Fibroblast of the aortic adventitia (primary cell): ENCODE measurements at regions not wholly inside any gene's neighbourhood (a gene's known extent, or its start where the extent isn't known, plus 50 kb on each side); places are given as distances from the start of the nearest gene placed in this dataset.

Source experiments
- DNase-seq: peaks from one replicate; pipeline ENCODE4 v3.0.0-alpha.2; 2010; ENCODE audit warnings: low read depth
- H3K4me3 ChIP-seq: 2 replicates; pipeline ENCODE4 v1.5.1; 2011; ENCODE audit warnings: low read depth, mild to moderate bottlenecking, control low read depth, low read length, moderate library complexity
- CTCF ChIP-seq: IDR thresholded peaks from 2 replicates; pipeline ENCODE4 v1.5.1; 2011; ENCODE audit warnings: mild to moderate bottlenecking, low read length, control low read depth, inconsistent platforms; ENCODE audit not compliant: insufficient read depth

DNA sequence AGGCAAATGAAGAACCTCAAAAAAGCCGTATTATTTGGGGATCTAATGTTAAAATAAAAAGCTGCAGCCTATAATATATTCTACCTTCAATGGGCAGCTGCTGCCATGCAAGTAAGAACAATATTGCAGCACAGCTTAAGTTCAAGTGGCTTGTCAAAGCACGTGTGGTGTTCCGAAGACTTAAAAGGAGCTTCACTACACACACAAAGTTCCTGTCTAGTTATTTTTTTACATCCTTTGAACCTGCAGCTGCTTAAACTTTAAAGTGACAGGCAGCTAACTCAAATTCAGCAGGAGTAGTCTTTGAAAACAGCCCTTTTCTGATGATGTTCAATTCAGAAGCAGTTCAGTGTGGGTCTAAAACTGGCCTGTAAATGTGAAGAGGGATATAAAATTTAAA lies 85.8 kb upstream of the XIRP2 start:
- TF ChIP-seq CTCF = no peak
- H3K4me3 ChIP-seq = no peak overlapping the region
- DNase-seq = no peak

GRCh38 chr2:166792808-166793207 lies 95.5 kb upstream of the XIRP2 start:
- no peak overlapping the region for H3K4me3 ChIP-seq
- no peak for DNase-seq
- no peak for TF ChIP-seq CTCF

DNA sequence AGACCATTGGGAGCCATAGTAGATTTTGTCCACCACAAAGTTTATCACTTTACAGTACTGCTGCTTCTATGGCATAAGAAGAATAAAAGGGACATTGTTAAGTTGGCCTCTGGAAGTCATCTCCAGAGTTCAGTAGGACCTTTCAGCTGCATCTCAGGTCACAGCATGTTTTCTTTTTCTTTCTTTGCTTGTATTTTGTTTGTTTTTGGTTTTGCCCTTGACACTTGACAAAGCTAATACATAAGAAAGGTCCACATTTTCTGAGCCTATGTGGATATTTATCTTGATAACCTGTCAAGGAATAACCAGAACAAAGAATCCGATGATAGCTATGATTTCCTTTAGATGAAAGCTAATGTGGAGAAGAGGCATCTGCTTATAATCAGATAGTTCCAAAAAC lies 101.6 kb upstream of the XIRP2 start:
- no peak overlapping the region for H3K4me3 ChIP-seq
- TF ChIP-seq CTCF = no peak
- no peak for DNase-seq

GRCh38 chr2:166784296-166784946 lies 103.9 kb upstream of the XIRP2 start:
- TF ChIP-seq CTCF = no peak
- no peak for DNase-seq
- H3K4me3 ChIP-seq = no peak overlapping the region

DNA sequence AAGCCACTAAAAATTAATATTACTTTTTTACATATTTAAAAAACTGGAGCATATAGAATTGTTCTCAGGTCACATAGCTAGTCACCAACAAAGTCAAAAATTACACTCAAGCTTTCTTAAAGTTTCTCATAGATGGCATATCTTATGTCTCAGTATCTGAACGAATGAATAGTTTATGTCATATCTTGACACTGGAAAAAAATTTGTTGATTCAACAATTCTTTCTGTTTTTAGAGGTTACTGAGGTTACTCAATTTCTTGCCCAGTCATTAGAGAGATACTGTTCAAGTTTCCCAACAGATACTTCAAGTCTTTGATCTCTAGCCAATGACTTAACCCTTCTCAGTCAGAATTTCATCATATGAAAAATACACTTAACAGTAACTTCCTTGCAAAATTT lies 113.1 kb upstream of the XIRP2 start:
- no peak for DNase-seq
- TF ChIP-seq CTCF = no peak
- no peak overlapping the region for H3K4me3 ChIP-seq

DNA sequence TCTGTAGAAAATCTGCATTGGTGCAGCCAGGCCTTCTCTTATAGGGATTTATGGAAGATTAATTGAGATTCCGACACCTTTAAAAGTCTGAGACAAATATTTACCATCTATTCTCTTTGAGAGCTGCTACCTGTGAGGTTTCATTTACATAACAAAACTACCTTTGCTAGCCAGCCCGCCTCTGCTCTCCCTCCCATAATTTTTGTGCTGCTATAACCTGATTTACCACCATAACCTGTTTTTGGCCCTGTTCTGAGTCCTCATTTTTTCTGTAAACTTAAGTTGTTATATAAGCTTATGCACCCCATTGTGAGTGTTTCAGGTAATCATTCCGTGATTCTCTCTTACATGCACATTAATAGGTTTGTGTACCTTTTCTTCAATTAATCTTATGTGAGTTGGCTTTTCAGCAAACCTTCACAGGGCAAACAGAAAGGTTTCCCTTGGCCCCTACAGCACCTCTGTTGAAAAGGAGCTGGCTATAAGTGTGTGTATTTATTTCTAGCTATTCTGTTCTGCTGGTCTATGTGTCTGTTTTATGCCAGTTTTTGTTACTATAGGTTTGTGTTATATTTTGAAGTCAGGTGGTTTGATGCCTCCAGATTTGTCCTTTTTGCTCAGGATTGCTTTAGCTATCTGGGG lies 114.9 kb upstream of the XIRP2 start:
- no peak overlapping the region for H3K4me3 ChIP-seq
- TF ChIP-seq CTCF = no peak
- no peak for DNase-seq
